ENCODE measurements at regions not wholly inside any gene's neighbourhood (a gene's known extent, or its start where the extent isn't known, plus 50 kb on each side); places are given as distances from the start of the nearest gene placed in this dataset.

- in situ Hi-C loops (cut with HindIII; ENCODE audit: low sequenced_read_pairs): no loop called here
- no peak for DNase-seq (ENCODE audit: low read depth)
- no peak for TF ChIP-seq CTCF (IDR thresholded peaks at IDR 0.05; ENCODE audit: low read depth, low read length, missing control alignments)
- no peak overlapping the region for H3K4me3 ChIP-seq (ENCODE audit: low read depth, low read length)
Measured at GRCh38 chr22:49466878-49467595, 360.6 kb downstream of the BRD1 start.

DNA sequence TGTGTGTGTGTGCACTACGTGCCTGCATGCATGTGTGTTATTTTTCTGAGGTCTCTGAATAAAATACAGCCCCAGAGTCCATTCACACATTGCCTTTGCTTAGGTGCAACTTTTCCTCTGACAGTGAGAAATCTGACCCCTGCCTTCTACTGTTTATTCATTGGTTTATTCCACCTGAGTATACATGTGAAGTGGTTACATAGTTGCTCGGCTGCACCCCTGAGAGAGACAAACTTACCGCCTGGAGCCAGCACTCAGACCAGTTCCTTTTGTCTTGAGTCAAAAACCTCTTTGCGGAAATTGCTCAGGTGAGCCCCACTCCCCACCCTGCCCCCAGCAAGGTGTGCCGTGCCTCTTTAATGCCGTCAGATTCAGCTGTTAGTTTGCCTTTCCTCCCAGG is 363.6 kb downstream of the BRD1 start:
- in situ Hi-C loops (cut with HindIII; ENCODE audit: low sequenced_read_pairs): no loop called here
- H3K4me3 ChIP-seq (ENCODE audit: low read depth, low read length): no peak overlapping the region
- TF ChIP-seq CTCF (IDR thresholded peaks at IDR 0.05; ENCODE audit: low read depth, low read length, missing control alignments): no peak
- no peak for DNase-seq (ENCODE audit: low read depth)

- H3K4me3 ChIP-seq (ENCODE audit: low read depth, low read length): no peak overlapping the region
- in situ Hi-C loops (cut with HindIII; ENCODE audit: low sequenced_read_pairs): no loop called here
- no peak for TF ChIP-seq CTCF (IDR thresholded peaks at IDR 0.05; ENCODE audit: low read depth, low read length, missing control alignments)
Measured at GRCh38 chr22:49462795-49463194, 364.9 kb downstream of the BRD1 start.

GRCh38 chr22:49462291-49462690 is 365.4 kb downstream of the BRD1 start:
- TF ChIP-seq CTCF (IDR thresholded peaks at IDR 0.05; ENCODE audit: low read depth, low read length, missing control alignments): no peak
- no peak for DNase-seq (ENCODE audit: low read depth)
- no peak overlapping the region for H3K4me3 ChIP-seq (ENCODE audit: low read depth, low read length)
- in situ Hi-C loops (cut with HindIII; ENCODE audit: low sequenced_read_pairs): no loop called here

More at GRCh38 chr22:49462795-49463194, 364.9 kb downstream of the BRD1 start:
- DNase-seq (ENCODE audit: low read depth): no peak

DNA sequence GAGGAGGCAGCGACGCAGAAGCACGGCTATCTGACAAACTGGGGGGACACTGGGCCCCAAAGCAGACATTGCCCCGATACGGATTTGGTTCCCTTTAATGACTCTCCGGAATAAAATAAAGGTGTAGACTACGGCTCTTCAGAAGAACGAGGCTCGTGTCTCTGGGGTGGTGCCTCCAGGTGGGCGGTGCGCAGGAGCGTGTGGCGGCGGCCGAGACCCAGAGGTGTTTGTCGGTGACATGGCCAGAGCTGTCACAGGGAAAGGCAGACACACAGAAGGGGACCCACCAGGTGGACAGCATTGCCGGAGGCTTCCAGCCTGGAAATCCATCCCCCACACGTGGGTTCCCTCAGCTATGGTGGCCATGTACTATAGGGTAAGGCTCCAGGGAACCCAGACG is 366.0 kb downstream of the BRD1 start:
- DNase-seq (ENCODE audit: low read depth): no peak
- in situ Hi-C loops (cut with HindIII; ENCODE audit: low sequenced_read_pairs): no loop called here
- H3K4me3 ChIP-seq (ENCODE audit: low read depth, low read length): no peak overlapping the region
- TF ChIP-seq CTCF (IDR thresholded peaks at IDR 0.05; ENCODE audit: low read depth, low read length, missing control alignments): no peak

DNA sequence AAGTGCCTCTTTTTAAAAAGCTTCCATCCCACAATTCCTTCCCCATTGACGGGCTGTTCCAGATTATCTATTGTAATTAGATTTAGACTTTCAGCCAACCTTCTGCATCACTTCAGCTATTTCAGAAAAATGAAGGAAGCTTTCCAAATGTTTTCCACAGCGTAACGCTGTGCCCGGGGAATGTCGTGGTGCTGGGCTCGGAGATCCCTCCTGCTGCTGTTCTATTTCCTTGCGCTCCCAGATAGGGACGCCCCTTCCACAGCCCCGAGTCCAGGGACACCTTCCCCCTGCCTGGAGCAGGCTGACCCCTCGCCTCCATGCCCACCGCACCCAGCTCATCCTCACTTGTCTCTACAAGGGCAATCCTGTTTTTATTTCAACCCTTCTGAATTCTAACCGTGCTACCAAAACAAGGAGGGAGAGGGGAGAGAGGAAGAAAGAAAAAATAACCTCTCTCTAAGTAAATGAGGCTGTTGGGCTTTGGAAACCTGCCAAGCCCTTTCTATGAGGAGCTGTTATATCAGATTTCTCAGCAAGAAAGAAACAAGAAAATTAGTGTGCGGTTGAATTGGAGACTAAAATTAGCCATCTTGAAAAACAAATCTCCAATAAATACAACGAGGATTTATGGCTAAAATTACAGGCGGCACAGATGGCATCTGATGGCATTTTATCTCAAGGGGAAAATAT is 366.9 kb downstream of the BRD1 start:
- no peak for TF ChIP-seq CTCF (IDR thresholded peaks at IDR 0.05; ENCODE audit: low read depth, low read length, missing control alignments)

More for the DNA sequence above, 366.9 kb downstream of the BRD1 start:
- no peak overlapping the region for H3K4me3 ChIP-seq (ENCODE audit: low read depth, low read length)
- no peak for DNase-seq (ENCODE audit: low read depth)
- in situ Hi-C loops (cut with HindIII; ENCODE audit: low sequenced_read_pairs): no loop called here
